ENCODE measurements at regions not wholly inside any gene's neighbourhood (a gene's known extent, or its start where the extent isn't known, plus 50 kb on each side); places are given as distances from the start of the nearest gene placed in this dataset.
A peak's percentile ranks its signal among the peaks of the same experiment; 100 is the strongest.

DNA sequence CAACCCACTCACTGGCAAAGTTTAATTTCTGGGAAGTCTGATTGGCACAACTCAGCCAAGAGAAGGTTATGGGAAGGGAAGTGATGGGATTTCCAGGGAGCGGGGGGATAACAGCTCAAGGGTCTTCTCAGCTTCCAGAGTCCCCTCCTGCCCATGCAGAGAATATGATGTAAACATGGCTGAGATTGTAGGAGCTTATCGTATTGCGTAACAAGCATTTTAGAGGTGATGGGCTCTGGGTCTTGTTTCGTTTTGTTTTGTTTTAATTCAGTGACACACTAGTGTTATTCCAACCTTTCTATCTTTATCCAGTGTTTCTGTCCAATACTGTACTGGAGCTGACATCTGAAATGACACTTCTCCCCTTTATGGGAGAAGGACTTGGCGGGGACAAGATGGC lies 762.1 kb upstream of the TMEM132C start:
- no peak for DNase-seq (ENCODE audit: low read depth)

- DNase-seq (ENCODE audit: low read depth): no peak
These were observed 759.6 kb upstream of the TMEM132C start for GRCh38 chr12:127507341-127507740.

DNA sequence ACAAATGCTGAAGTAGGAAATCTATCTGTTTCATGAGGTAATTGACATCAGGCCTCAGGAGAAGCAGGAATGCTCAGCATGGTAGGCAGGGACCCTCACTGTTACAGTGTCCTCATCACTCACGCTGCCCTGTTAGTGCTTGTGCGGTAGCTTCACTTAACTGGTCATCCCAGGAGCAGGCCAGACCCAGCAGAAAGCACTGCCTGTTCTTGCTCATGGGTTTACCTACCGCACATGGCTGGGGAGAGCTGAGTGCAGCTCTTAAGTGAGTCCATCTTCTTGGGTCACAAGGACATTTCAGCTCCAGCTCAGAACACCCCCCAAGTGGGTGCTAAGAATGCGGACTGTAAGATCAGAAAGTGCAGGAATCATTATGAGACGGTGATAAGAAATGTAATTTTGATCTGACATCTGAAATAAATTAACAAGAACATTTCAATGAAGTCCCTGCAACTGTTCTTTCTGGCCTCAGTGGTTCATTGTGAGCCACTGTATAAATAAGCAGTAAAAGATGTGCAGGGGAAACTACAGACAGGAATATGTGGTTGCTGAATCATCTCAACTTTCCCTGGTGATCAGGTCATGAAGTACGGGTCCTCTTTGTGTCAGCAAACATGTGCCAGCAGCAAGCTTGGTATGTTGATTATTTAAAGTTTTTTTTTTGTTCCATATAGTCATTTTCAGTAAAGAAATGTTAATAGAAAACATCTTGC lies 757.7 kb upstream of the TMEM132C start:
- peak; percentile 57 for DNase-seq (ENCODE audit: low read depth)

GRCh38 chr12:127515941-127516340 lies 751.0 kb upstream of the TMEM132C start:
- no peak for DNase-seq (ENCODE audit: low read depth)

GRCh38 chr12:127516467-127516866 lies 750.5 kb upstream of the TMEM132C start:
- no peak for DNase-seq (ENCODE audit: low read depth)

DNA sequence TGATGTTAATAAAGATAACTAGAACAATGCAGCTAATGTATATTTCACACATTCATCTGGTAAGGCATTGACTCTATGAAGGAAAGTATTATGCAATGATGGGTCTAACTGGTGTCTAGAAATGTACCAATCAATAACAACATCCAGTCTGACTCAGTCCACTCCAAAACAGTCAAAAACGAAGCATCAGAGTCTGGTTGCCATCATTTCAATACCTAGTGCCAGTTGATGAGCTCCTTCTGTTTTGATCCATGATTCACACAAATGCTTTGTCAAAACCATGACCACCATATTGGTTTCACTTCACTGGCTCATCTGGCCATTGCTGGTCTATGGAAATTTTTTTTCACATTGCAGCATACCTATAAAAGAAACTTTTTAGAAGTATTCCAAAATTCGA lies 747.2 kb upstream of the TMEM132C start:
- DNase-seq (ENCODE audit: low read depth): no peak

DNA sequence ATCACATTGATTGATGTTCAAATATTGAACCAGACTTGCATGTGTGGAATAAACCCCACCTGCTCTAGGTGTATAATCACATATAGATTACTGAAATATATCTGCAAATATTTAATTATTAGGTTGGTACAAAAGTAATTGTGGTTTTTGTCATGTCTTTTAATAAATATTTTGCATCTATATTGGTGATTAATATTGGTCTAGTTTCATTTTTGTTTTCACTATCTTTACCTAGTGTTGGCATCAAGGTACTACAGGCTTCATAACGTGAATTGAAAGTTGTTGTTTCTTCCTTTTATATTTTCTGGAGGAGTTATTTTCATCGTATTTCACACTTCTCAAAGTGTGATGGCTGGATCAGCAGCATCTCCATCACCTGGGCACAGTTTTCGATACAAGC lies 740.0 kb upstream of the TMEM132C start:
- no peak for DNase-seq (ENCODE audit: low read depth)

- DNase-seq (ENCODE audit: low read depth): no peak
These were observed 738.4 kb upstream of the TMEM132C start for GRCh38 chr12:127528551-127528950.

GRCh38 chr12:127531542-127531941 lies 735.4 kb upstream of the TMEM132C start:
- no peak for DNase-seq (ENCODE audit: low read depth)

DNA sequence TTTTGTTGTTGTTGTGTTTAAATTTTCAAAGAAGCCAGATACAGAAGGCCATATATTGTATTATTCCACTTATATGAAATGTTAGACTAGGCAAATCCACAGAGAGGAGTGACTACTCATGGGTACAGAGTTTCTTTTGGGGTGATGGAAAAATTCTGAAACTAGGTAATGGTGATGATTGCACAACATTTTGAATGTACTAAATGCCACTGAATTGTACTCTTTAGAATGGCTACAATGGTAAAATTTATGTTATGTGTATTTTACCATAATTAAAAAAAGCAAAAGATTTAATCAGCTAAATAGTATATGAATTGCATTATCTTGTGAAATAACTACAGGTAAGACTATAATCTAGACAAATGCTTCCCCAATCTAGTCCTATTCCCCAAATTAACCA lies 733.6 kb upstream of the TMEM132C start:
- no peak for DNase-seq (ENCODE audit: low read depth)

- DNase-seq (ENCODE audit: low read depth): no peak
These were observed 730.0 kb upstream of the TMEM132C start for GRCh38 chr12:127536833-127537428.

GRCh38 chr12:127538316-127538715 lies 728.7 kb upstream of the TMEM132C start:
- no peak for DNase-seq (ENCODE audit: low read depth)

DNA sequence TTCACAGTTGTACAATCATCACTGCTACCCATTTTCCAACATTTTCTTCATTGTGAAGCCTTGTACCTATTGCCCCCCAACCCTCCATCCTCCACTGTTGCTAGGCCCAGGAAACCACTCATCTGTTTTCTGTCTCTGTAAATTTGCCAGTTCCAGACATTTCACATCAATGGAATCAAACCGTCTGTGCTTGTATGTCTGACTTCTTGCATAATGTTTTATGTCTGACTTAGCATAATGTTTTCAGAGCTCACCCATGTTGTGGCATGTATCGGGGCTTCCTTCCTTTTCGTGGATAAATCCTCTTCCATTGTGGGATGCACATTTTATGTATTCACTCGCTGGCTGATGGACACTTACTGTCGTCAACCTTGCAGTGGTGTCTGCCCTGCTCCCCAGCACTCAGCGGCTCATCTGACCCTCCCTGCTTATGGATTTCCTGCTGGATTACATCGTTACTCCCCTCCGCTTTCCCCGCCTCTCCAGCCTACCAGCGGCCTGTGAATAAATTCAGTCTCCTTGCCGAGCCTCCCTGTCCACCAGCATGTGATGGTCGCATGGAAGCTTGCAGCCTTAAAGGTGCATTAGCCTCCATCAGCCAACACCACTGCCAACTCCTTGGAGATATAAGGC lies 727.6 kb upstream of the TMEM132C start:
- peak; percentile 26 for DNase-seq (ENCODE audit: low read depth)

DNA sequence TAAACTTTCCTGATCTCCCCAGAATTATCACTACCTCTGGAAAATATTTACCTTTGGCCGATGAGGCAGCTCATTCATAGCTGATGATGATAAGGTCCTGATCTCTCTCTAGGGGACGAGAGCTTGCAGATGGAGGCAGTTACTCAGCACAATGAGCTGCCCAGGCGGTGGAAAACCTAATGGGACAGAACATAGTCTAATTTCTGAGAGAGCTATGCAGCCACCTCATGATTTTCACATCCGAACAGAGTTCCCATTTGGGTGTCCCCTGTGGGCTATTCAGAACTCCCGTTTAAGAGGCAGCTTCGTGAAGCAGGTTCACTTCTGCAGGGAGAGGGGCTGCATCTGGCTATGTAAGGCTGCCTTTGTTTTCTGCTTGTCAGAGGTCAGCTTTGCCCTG lies 724.6 kb upstream of the TMEM132C start:
- DNase-seq (ENCODE audit: low read depth): no peak

DNA sequence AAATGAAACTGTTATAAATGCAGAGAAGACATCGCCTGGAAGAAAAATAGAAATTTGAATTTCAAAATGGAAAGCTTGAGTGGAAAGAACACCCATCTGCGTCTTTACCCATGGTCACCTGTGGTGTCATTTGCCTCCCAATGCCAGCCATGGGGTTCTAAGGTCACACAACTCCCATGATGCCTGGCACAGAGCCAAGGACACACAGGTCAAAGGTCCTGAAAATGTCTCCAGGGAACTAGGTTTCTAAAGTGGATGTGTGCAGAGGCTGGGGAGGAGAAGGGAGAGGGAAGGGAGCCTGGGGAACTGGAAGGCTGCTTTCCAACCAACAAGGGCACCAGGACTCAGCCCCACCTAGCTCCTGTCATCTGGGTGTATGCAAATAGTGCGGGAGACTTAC lies 724.0 kb upstream of the TMEM132C start:
- DNase-seq (ENCODE audit: low read depth): no peak

GRCh38 chr12:127546721-127547505 lies 720.1 kb upstream of the TMEM132C start:
- DNase-seq (ENCODE audit: low read depth): no peak

- DNase-seq (ENCODE audit: low read depth): peak; percentile 74
These were observed 718.8 kb upstream of the TMEM132C start for GRCh38 chr12:127548123-127548553.

DNA sequence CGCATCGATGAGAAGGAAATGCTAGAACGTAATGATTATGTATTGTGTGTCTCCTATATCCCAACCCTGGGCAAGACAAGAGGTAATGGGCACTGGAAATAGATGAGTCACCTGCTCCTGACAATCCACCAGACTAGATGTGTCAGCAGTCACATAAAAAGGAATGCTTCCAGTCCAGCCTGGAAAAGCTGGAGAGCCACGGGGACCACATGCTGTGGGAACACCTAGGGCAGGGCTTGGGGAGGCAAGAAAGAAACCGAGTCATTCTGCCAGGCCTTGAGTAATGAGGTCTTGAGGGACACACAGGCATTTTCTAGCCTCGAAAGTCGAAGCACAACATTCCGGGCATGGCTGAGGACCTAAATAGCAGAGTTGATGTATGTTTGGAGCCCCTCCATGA lies 716.7 kb upstream of the TMEM132C start:
- peak; percentile 84 for DNase-seq (ENCODE audit: low read depth)

- DNase-seq (ENCODE audit: low read depth): no peak
These were observed 714.1 kb upstream of the TMEM132C start for GRCh38 chr12:127552838-127553237.

GRCh38 chr12:127555071-127555470 lies 711.9 kb upstream of the TMEM132C start:
- no peak for DNase-seq (ENCODE audit: low read depth)

DNA sequence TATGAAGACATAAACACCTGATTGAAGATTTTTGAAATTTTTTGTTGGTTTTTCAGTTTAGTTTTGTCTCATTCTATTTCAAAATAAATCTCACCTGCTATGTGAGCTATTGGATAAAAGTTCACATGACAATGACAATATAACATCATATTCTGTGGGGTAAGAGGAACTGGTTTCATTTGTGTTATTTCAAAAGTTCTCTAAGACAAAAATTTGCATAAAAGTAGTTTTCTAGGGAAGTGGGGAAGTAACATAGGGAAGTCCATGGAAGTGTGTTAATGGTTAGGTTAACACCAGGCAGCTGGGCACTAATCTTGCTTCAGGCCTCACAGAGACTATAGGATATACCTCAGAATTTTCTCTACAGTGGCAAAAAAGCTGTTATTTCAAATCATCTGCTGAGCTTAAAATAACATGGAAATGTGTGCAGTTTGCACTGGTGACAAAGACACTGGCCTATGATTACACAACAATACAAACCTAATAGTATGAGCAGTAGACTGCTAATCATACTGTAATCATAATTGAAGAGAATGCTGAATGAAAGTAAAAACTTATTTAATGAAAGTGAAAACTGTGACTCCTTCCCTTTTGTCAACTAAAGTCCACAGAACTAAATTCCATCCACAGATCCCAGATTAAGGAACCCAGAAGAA lies 710.6 kb upstream of the TMEM132C start:
- no peak for DNase-seq (ENCODE audit: low read depth)

GRCh38 chr12:127558361-127558760 lies 708.6 kb upstream of the TMEM132C start:
- DNase-seq (ENCODE audit: low read depth): no peak

Measured in Daoy (cell line).